ENCODE measurements at regions not wholly inside any gene's neighbourhood (a gene's known extent, or its start where the extent isn't known, plus 50 kb on each side); places are given as distances from the start of the nearest gene placed in this dataset.

GRCh38 chr17:51540151-51540550 is 279.8 kb downstream of the UTP18 start:
- no peak for DNase-seq (ENCODE audit: low read depth in 2 of 2)
- TF ChIP-seq CTCF (IDR thresholded peaks at IDR 0.05; ENCODE audit: low read depth, low read length), result no peak
- H3K4me3 ChIP-seq (replicated peaks in 1 of 2; ENCODE audit: low read depth in 2 of 2, low read length in 2 of 2), result no peak overlapping the region

- no peak for DNase-seq (ENCODE audit: low read depth in 2 of 2)
- no peak overlapping the region for H3K4me3 ChIP-seq (replicated peaks in 1 of 2; ENCODE audit: low read depth in 2 of 2, low read length in 2 of 2)
- TF ChIP-seq CTCF (IDR thresholded peaks at IDR 0.05; ENCODE audit: low read depth, low read length), result no peak
These were observed 280.9 kb downstream of the UTP18 start for GRCh38 chr17:51541215-51541614.

GRCh38 chr17:51546114-51546513 is 285.8 kb downstream of the UTP18 start:
- TF ChIP-seq CTCF (IDR thresholded peaks at IDR 0.05; ENCODE audit: low read depth, low read length), result no peak
- DNase-seq (ENCODE audit: low read depth in 2 of 2), result no peak
- H3K4me3 ChIP-seq (replicated peaks in 1 of 2; ENCODE audit: low read depth in 2 of 2, low read length in 2 of 2), result no peak overlapping the region

- DNase-seq (ENCODE audit: low read depth in 2 of 2), result no peak
- no peak for TF ChIP-seq CTCF (IDR thresholded peaks at IDR 0.05; ENCODE audit: low read depth, low read length)
- no peak overlapping the region for H3K4me3 ChIP-seq (replicated peaks in 1 of 2; ENCODE audit: low read depth in 2 of 2, low read length in 2 of 2)
These were observed 287.8 kb downstream of the UTP18 start for GRCh38 chr17:51548125-51548524.

GRCh38 chr17:51555153-51555552 is 294.8 kb downstream of the UTP18 start:
- no peak overlapping the region for H3K4me3 ChIP-seq (replicated peaks in 1 of 2; ENCODE audit: low read depth in 2 of 2, low read length in 2 of 2)
- DNase-seq (ENCODE audit: low read depth in 2 of 2), result no peak
- no peak for TF ChIP-seq CTCF (IDR thresholded peaks at IDR 0.05; ENCODE audit: low read depth, low read length)

GRCh38 chr17:51559778-51560177 is 299.4 kb downstream of the UTP18 start:
- DNase-seq (ENCODE audit: low read depth in 2 of 2), result no peak
- H3K4me3 ChIP-seq (replicated peaks in 1 of 2; ENCODE audit: low read depth in 2 of 2, low read length in 2 of 2), result no peak overlapping the region
- no peak for TF ChIP-seq CTCF (IDR thresholded peaks at IDR 0.05; ENCODE audit: low read depth, low read length)

- no peak for DNase-seq (ENCODE audit: low read depth in 2 of 2)
- H3K4me3 ChIP-seq (replicated peaks in 1 of 2; ENCODE audit: low read depth in 2 of 2, low read length in 2 of 2), result no peak overlapping the region
- no peak for TF ChIP-seq CTCF (IDR thresholded peaks at IDR 0.05; ENCODE audit: low read depth, low read length)
These were observed 300.1 kb downstream of the UTP18 start for GRCh38 chr17:51560398-51560797.

All from cardiac fibroblast (primary cell).